Lower leg skin (tissue), 4 donors: ENCODE measurements at regions not wholly inside any gene's neighbourhood (a gene's known extent, or its start where the extent isn't known, plus 50 kb on each side); places are given as distances from the start of the nearest gene placed in this dataset.

Experiments used
- DNase-seq, 2 donors: peaks; one replicate each; pipeline ENCODE4 v3.0.0-alpha.2; 2019; ENCODE audit warnings: low spot score in 2 of 2
- H3K4me3 ChIP-seq: fragments of 200-600 bp; sonication (generic); 2 replicates; pipeline ENCODE4 v1.5.1; 2017; ENCODE audit warnings: mild to moderate bottlenecking, low read depth; ENCODE audit not compliant: poor library complexity, severe bottlenecking
- CTCF ChIP-seq, 3 donors: fragments of 450-650 bp; IDR thresholded peaks; one replicate each; pipeline ENCODE4 v1.5.1; 2016; ENCODE audit warnings: antibody characterized with exemption in 3 of 3, mild to moderate bottlenecking in 3 of 3, moderate library complexity in 2 of 3
- POLR2A ChIP-seq, 2 donors: fragments of 450-650 bp; IDR thresholded peaks; one replicate each; pipeline ENCODE4 v1.6.1; 2016 to 2017; ENCODE audit warnings: antibody characterized with exemption in 2 of 2, mild to moderate bottlenecking in 1 of 2, moderate library complexity in 1 of 2
- WGBS, 2 donors: methylation state at CpG; one replicate each; pipeline ENCODE4 v1.1.5; 2018; 5-methylcytosine and 5-hydroxymethylcytosine counted together
- intact Hi-C: fragments of 100-400 bp; cut with DNase I; formaldehyde crosslinking; loops from one replicate; pipeline ENCODE4 v1.15.0; 2023; ENCODE audit warnings: low total_unique reads

GRCh38 chr13:79196843-79197242 is 209.2 kb downstream of the RBM26 start:
- TF ChIP-seq POLR2A (IDR thresholded peaks at IDR 0.05) (no peak), CTCF (IDR thresholded peaks at IDR 0.05) (no peak)
- H3K4me3 ChIP-seq, result no peak overlapping the region
- WGBS, 2 donors, result 80 to 84% methylated on average over 3 of the region's 3 CpGs
- intact Hi-C loops, result no loop called here
- no peak for DNase-seq

- TF ChIP-seq POLR2A (IDR thresholded peaks at IDR 0.05), result no peak
- intact Hi-C loops, result no loop called here
- no peak for DNase-seq
- WGBS, 2 donors, result 77 to 89% methylated on average over 3 of the region's 3 CpGs
- no peak overlapping the region for H3K4me3 ChIP-seq
Measured at GRCh38 chr13:79196366-79196765, 209.7 kb downstream of the RBM26 start.

- H3K4me3 ChIP-seq, result no peak overlapping the region
- intact Hi-C loops, result no loop called here
- 89 to 91% methylated on average over 2 of the region's 2 CpGs for WGBS, 2 donors
- no peak for DNase-seq
- TF ChIP-seq POLR2A (IDR thresholded peaks at IDR 0.05) (no peak), CTCF (IDR thresholded peaks at IDR 0.05) (no peak)
Measured at GRCh38 chr13:79194727-79195126, 211.3 kb downstream of the RBM26 start.

GRCh38 chr13:79194272-79194671 is 211.8 kb downstream of the RBM26 start:
- no peak for TF ChIP-seq POLR2A (IDR thresholded peaks at IDR 0.05)
- no peak for TF ChIP-seq CTCF (IDR thresholded peaks at IDR 0.05)
- H3K4me3 ChIP-seq, result no peak overlapping the region
- no peak for DNase-seq
- 75 to 80% methylated on average over 3 of the region's 3 CpGs for WGBS, 2 donors
- intact Hi-C loops, result no loop called here

GRCh38 chr13:79191501-79191900 is 214.6 kb downstream of the RBM26 start:
- H3K4me3 ChIP-seq, result no peak overlapping the region
- intact Hi-C loops, result no loop called here
- TF ChIP-seq POLR2A (IDR thresholded peaks at IDR 0.05) (no peak), CTCF (IDR thresholded peaks at IDR 0.05) (no peak)
- DNase-seq, result no peak

GRCh38 chr13:79190932-79191331 is 215.1 kb downstream of the RBM26 start:
- no peak for DNase-seq
- intact Hi-C loops, result no loop called here
- H3K4me3 ChIP-seq, result no peak overlapping the region
- no peak for TF ChIP-seq POLR2A (IDR thresholded peaks at IDR 0.05)
- no peak for TF ChIP-seq CTCF (IDR thresholded peaks at IDR 0.05)
- WGBS, 2 donors, result 61 to 66% methylated on average over 2 of the region's 2 CpGs
